Endodermal cell (in vitro differentiated cells): ENCODE measurements at regions not wholly inside any gene's neighbourhood (a gene's known extent, or its start where the extent isn't known, plus 50 kb on each side); places are given as distances from the start of the nearest gene placed in this dataset.

Experiments used
- DNase-seq: peaks from one replicate; pipeline ENCODE4 v3.0.0-alpha.2; 2017
- H3K27ac ChIP-seq: 2 replicates; pipeline ENCODE4 v1.5.1; 2013; ENCODE audit warnings: mild to moderate bottlenecking, low read depth, low read length, moderate library complexity
- H3K27me3 ChIP-seq: 2 replicates; pipeline ENCODE4 v1.6.1; 2013; ENCODE audit warnings: mild to moderate bottlenecking, low read length, moderate library complexity; ENCODE audit not compliant: insufficient read depth, control insufficient read depth, poor library complexity, severe bottlenecking
- H3K36me3 ChIP-seq: 2 replicates; pipeline ENCODE4 v1.7.0; 2013; ENCODE audit warnings: mild to moderate bottlenecking, low read length, moderate library complexity; ENCODE audit not compliant: control insufficient read depth, insufficient read depth
- H3K4me1 ChIP-seq: one replicate; pipeline ENCODE4 v1.7.0; 2013; ENCODE audit warnings: low read length; ENCODE audit not compliant: control insufficient read depth, insufficient read depth
- H3K4me3 ChIP-seq: 2 replicates; pipeline ENCODE4 v1.5.1; 2013; ENCODE audit warnings: mild to moderate bottlenecking, low read length, moderate library complexity
- H3K9ac ChIP-seq: 2 replicates; pipeline ENCODE4 v1.6.1; 2013; ENCODE audit warnings: mild to moderate bottlenecking, low read length, moderate library complexity; ENCODE audit not compliant: poor library complexity, severe bottlenecking; ENCODE audit errors: extremely low read depth
- H3K9me3 ChIP-seq: 2 replicates; pipeline ENCODE4 v1.6.1; 2013; ENCODE audit warnings: mild to moderate bottlenecking, low read length, moderate library complexity; ENCODE audit not compliant: control insufficient read depth
- H3K27ac Mint-ChIP-seq: 2 replicates; pipeline ENCODE4 v1.8.0; 2020; ENCODE audit warnings: mixed read lengths
- H3K27me3 Mint-ChIP-seq: 2 replicates; pipeline ENCODE4 v1.8.0; 2021; ENCODE audit warnings: mild to moderate bottlenecking, mixed read lengths; ENCODE audit not compliant: insufficient read depth
- H3K36me3 Mint-ChIP-seq: 2 replicates; pipeline ENCODE4 v1.8.0; 2020; ENCODE audit warnings: low read depth, mixed read lengths
- H3K4me1 Mint-ChIP-seq: 2 replicates; pipeline ENCODE4 v1.8.0; 2020; ENCODE audit warnings: mixed read lengths
- H3K4me3 Mint-ChIP-seq: 2 replicates; pipeline ENCODE4 v1.8.0; 2020; ENCODE audit warnings: mild to moderate bottlenecking, moderate library complexity, mixed read lengths
- H3K9me3 Mint-ChIP-seq: 2 replicates; pipeline ENCODE4 v1.8.0; 2020; ENCODE audit warnings: mild to moderate bottlenecking, mixed read lengths
- WGBS, 2 experiments: methylation state at CpG; one replicate each; pipeline versions ENCODE4 v1.1.5 to v1.1.7; 2013; ENCODE audit warnings: missing lambda C conversion rate in 2 of 2, mixed read lengths in 1 of 2; ENCODE audit not compliant: insufficient coverage in 1 of 2, insufficient read length in 1 of 2; 5-methylcytosine and 5-hydroxymethylcytosine counted together
- TF ChIP-seq, protein P1 (sequence below): fragments of 200-600 bp; sonication (generic); conservative IDR thresholded peaks from 2 replicates; pipeline ENCODE4 v1.5.0; 2021; ENCODE audit warnings: antibody characterized with exemption, mild to moderate bottlenecking

- Mint-ChIP-seq H3K27me3 (peaks cover 47% of the 10 kb centered on the region), H3K9me3 (no peaks in the 10 kb centered on the region), H3K4me3 (no peak overlapping the region), H3K27ac (no peak overlapping the region), H3K4me1 (peaks cover 18% of the 10 kb centered on the region), H3K36me3 (no peaks in the 10 kb centered on the region)
- no peak for DNase-seq
- no peaks in the 10 kb centered on the region for H3K9me3 ChIP-seq
- WGBS, 2 experiments: 94 to 95% methylated on average over 2 to 3 of the region's 3 CpGs
- peaks cover 49% of the 10 kb centered on the region for H3K27me3 ChIP-seq
- no peak overlapping the region for H3K27ac ChIP-seq
- TF ChIP-seq, protein P1, sequence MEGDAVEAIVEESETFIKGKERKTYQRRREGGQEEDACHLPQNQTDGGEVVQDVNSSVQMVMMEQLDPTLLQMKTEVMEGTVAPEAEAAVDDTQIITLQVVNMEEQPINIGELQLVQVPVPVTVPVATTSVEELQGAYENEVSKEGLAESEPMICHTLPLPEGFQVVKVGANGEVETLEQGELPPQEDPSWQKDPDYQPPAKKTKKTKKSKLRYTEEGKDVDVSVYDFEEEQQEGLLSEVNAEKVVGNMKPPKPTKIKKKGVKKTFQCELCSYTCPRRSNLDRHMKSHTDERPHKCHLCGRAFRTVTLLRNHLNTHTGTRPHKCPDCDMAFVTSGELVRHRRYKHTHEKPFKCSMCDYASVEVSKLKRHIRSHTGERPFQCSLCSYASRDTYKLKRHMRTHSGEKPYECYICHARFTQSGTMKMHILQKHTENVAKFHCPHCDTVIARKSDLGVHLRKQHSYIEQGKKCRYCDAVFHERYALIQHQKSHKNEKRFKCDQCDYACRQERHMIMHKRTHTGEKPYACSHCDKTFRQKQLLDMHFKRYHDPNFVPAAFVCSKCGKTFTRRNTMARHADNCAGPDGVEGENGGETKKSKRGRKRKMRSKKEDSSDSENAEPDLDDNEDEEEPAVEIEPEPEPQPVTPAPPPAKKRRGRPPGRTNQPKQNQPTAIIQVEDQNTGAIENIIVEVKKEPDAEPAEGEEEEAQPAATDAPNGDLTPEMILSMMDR: no peak
- no peaks in the 10 kb centered on the region for H3K4me1 ChIP-seq
- no peak overlapping the region for H3K4me3 ChIP-seq
- no peaks in the 10 kb centered on the region for H3K36me3 ChIP-seq
- H3K9ac ChIP-seq: no peak overlapping the region
Observed at GRCh38 chr1:39087435-39087834, 61.3 kb downstream of the NDUFS5 start.

DNA sequence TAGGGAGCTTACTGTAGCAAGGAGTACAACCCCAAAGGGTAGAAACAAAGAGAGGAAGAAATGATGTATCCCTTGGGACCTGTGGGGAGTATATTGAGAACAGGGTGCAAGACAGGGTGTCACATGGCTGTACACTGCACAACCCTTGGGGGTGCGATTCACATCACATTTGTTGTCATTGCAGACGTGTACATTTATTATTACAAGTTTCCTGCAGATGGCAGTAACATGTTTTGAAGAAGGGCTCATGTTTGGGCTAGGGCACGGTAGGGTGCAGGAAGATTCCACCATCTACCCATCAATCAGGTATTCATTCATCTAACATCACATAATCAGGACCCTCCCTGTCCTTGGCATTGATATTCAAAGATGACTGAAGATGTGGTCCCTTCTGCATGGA is 62.5 kb downstream of the NDUFS5 start:
- no peaks in the 10 kb centered on the region for H3K36me3 ChIP-seq
- no peaks in the 10 kb centered on the region for H3K4me1 ChIP-seq
- no peak overlapping the region for H3K9ac ChIP-seq
- peaks cover 34% of the 10 kb centered on the region for H3K27me3 Mint-ChIP-seq
- no peak overlapping the region for H3K4me3 Mint-ChIP-seq
- H3K4me1 Mint-ChIP-seq: peaks cover 18% of the 10 kb centered on the region
- DNase-seq: no peak
- no peak overlapping the region for H3K27ac Mint-ChIP-seq
- 94% methylated on average over 3 of the region's 3 CpGs; no CpG with 5 or more reads in 1 of the 2 experiments for WGBS, 2 experiments
- peaks cover 37% of the 10 kb centered on the region for H3K27me3 ChIP-seq
- no peaks in the 10 kb centered on the region for H3K9me3 ChIP-seq
- TF ChIP-seq, protein P1: no peak
- H3K4me3 ChIP-seq: no peak overlapping the region
- H3K27ac ChIP-seq: no peak overlapping the region
- no peaks in the 10 kb centered on the region for H3K36me3 Mint-ChIP-seq
- no peaks in the 10 kb centered on the region for H3K9me3 Mint-ChIP-seq

- Mint-ChIP-seq H3K4me1 (peaks cover 18% of the 10 kb centered on the region), H3K9me3 (no peaks in the 10 kb centered on the region), H3K4me3 (no peak overlapping the region), H3K27ac (peak overlapping the region; percentile 44), H3K36me3 (no peaks in the 10 kb centered on the region), H3K27me3 (peaks cover 21% of the 10 kb centered on the region)
- Histone ChIP-seq H3K4me1 (no peaks in the 10 kb centered on the region), H3K27ac (no peak overlapping the region), H3K9me3 (no peaks in the 10 kb centered on the region), H3K36me3 (no peaks in the 10 kb centered on the region), H3K27me3 (peaks cover 23% of the 10 kb centered on the region), H3K9ac (no peak overlapping the region), H3K4me3 (no peak overlapping the region)
- peak; percentile 61 for DNase-seq
- 71% methylated on average over 3 of the region's 3 CpGs; no CpG with 5 or more reads in 1 of the 2 experiments for WGBS, 2 experiments
- TF ChIP-seq, protein P1: peak; percentile 37
Observed at GRCh38 chr1:39089931-39090521, 63.9 kb downstream of the NDUFS5 start.
